ENCODE measurements at regions not wholly inside any gene's neighbourhood (a gene's known extent, or its start where the extent isn't known, plus 50 kb on each side); places are given as distances from the start of the nearest gene placed in this dataset.

DNA sequence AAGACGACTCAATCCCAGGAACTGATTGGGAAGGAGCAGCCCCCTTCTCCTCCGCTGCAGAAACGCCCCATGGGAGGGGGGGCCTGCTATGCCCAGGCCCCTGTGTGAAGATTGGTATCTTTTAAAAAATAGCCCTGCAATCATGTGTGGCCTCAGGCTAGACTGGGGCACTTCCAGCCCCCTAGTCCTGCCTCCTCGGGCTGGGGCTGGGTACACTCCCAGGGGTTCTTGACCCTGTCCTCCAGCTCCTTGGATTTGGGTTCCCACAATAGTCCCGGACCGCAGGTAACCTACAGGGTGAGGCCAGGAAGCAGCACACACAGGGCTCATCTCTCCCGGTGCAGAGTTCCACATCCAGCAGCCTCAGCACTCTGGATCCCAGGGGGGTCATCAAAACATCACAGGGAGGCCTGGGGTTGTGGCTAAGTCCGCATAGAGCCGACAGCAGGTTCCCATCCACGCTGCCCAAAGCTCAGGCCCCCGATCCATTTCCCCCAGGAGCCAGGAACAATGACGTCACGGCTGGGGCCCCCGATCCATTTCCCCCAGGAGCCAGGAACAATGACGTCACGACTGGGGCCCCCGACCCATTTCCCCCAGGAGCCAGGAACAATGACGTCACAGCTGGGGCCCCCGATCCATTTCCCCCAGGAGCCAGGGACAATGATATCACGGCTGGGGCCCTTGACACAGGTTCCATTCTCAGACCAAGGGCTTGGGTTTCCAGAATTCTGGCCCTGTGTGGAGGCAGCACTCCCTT is 202.4 kb downstream of the IRF8 start:
- Histone ChIP-seq H3K4me1 (no peaks in the 10 kb centered on the region), H3K9ac (no peak overlapping the region), H4K20me1 (ENCODE audit: low read depth) (no peaks in the 10 kb centered on the region), H3K36me3 (no peaks in the 10 kb centered on the region), H3F3A (ENCODE audit: low read depth) (no peaks in the 10 kb centered on the region), H3K4me2 (no peak overlapping the region), H3K79me2 (ENCODE audit: low read depth) (no peaks in the 10 kb centered on the region), H3K4me3 (no peak overlapping the region), H3K27ac (no peak overlapping the region), H3K27me3 (no peaks in the 10 kb centered on the region), H2AFZ (replicated peaks) (no peak overlapping the region), H3K9me3 (ENCODE audit: low read depth) (no peaks in the 10 kb centered on the region)
- Mint-ChIP-seq H3K27ac (no peak overlapping the region), H3K9me3 (no peaks in the 10 kb centered on the region), H3K4me1 (no peaks in the 10 kb centered on the region), H3K36me3 (no peaks in the 10 kb centered on the region), H3K27me3 (ENCODE audit: insufficient read depth, low read depth) (peaks cover 26% of the 10 kb centered on the region), H3K4me3 (no peak overlapping the region)
- DNase-seq (ENCODE audit: low spot score), result no peak
- TF ChIP-seq, protein P1, sequence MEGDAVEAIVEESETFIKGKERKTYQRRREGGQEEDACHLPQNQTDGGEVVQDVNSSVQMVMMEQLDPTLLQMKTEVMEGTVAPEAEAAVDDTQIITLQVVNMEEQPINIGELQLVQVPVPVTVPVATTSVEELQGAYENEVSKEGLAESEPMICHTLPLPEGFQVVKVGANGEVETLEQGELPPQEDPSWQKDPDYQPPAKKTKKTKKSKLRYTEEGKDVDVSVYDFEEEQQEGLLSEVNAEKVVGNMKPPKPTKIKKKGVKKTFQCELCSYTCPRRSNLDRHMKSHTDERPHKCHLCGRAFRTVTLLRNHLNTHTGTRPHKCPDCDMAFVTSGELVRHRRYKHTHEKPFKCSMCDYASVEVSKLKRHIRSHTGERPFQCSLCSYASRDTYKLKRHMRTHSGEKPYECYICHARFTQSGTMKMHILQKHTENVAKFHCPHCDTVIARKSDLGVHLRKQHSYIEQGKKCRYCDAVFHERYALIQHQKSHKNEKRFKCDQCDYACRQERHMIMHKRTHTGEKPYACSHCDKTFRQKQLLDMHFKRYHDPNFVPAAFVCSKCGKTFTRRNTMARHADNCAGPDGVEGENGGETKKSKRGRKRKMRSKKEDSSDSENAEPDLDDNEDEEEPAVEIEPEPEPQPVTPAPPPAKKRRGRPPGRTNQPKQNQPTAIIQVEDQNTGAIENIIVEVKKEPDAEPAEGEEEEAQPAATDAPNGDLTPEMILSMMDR (IDR thresholded peaks at IDR 0.05), result no peak
- no peak for TF ChIP-seq EZH2phosphoT487 (IDR thresholded peaks at IDR 0.05)
- no peak for TF ChIP-seq EZH2 (IDR thresholded peaks at IDR 0.05)

DNA sequence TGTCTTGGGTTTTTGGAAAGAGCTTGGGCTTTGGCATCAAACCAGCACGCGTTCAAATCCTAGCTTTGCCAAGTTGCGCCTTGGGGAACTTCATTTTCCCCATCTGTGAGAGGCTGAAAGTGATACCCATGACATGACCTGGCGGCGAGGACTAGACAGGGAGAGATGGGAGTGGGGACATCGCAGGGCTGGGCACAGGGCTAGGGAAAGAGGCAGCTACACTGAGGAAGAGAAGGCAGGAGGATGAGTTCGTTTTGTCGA is 202.9 kb downstream of the IRF8 start:
- H3K79me2 ChIP-seq (ENCODE audit: low read depth), result no peaks in the 10 kb centered on the region
- H3K36me3 Mint-ChIP-seq, result no peaks in the 10 kb centered on the region
- no peaks in the 10 kb centered on the region for H3K9me3 Mint-ChIP-seq
- no peak for DNase-seq (ENCODE audit: low spot score)
- H3K4me1 ChIP-seq, result no peaks in the 10 kb centered on the region
- H3K4me1 Mint-ChIP-seq, result no peaks in the 10 kb centered on the region
- H3K27me3 ChIP-seq, result no peaks in the 10 kb centered on the region
- no peak overlapping the region for H3K4me2 ChIP-seq
- H3K4me3 ChIP-seq, result no peak overlapping the region
- no peaks in the 10 kb centered on the region for H3K9me3 ChIP-seq (ENCODE audit: low read depth)
- TF ChIP-seq EZH2 (IDR thresholded peaks at IDR 0.05) (no peak), EZH2phosphoT487 (IDR thresholded peaks at IDR 0.05) (no peak)
- TF ChIP-seq, protein P1 (IDR thresholded peaks at IDR 0.05), result no peak
- H3K9ac ChIP-seq, result no peak overlapping the region
- no peak overlapping the region for H3K27ac Mint-ChIP-seq
- no peaks in the 10 kb centered on the region for H3K36me3 ChIP-seq
- no peaks in the 10 kb centered on the region for H4K20me1 ChIP-seq (ENCODE audit: low read depth)
- no peak overlapping the region for H2AFZ ChIP-seq (replicated peaks)
- peaks cover 23% of the 10 kb centered on the region for H3K27me3 Mint-ChIP-seq (ENCODE audit: insufficient read depth, low read depth)
- H3K4me3 Mint-ChIP-seq, result no peak overlapping the region
- H3F3A ChIP-seq (ENCODE audit: low read depth), result no peaks in the 10 kb centered on the region
- H3K27ac ChIP-seq, result no peak overlapping the region

DNA sequence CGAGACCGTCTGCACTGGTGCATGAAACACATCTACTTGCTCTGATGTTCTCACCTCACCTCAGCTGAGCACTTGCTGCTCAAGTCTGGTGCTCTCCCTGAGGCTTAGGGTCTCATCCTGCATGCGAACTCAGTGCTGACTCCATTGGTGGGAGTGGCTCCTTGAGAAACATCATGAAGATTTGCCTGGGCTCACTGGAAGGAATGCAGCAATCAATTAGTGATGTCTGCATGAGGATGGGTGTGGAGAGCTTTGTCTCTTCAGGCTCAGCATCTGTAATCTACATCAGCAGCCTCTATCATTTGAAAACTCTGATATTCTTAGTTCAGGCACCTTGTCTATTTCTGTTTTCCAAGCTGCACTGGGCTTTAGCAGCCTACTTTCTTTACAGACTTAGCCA is 204.4 kb downstream of the IRF8 start:
- H2AFZ ChIP-seq (replicated peaks), result no peak overlapping the region
- Mint-ChIP-seq H3K4me1 (no peaks in the 10 kb centered on the region), H3K36me3 (no peaks in the 10 kb centered on the region), H3K4me3 (no peak overlapping the region), H3K9me3 (no peaks in the 10 kb centered on the region), H3K27ac (no peak overlapping the region), H3K27me3 (ENCODE audit: insufficient read depth, low read depth) (peaks cover 23% of the 10 kb centered on the region)
- no peak overlapping the region for H3K4me2 ChIP-seq
- no peak for DNase-seq (ENCODE audit: low spot score)
- H3K79me2 ChIP-seq (ENCODE audit: low read depth), result no peaks in the 10 kb centered on the region
- no peak overlapping the region for H3K4me3 ChIP-seq
- H3K9me3 ChIP-seq (ENCODE audit: low read depth), result no peaks in the 10 kb centered on the region
- H3F3A ChIP-seq (ENCODE audit: low read depth), result peaks cover 9% of the 10 kb centered on the region
- no peaks in the 10 kb centered on the region for H4K20me1 ChIP-seq (ENCODE audit: low read depth)
- H3K36me3 ChIP-seq, result no peaks in the 10 kb centered on the region
- H3K9ac ChIP-seq, result no peak overlapping the region
- no peak overlapping the region for H3K27ac ChIP-seq
- no peaks in the 10 kb centered on the region for H3K4me1 ChIP-seq
- TF ChIP-seq, protein P1 (IDR thresholded peaks at IDR 0.05), result no peak
- TF ChIP-seq EZH2phosphoT487 (IDR thresholded peaks at IDR 0.05), result no peak
- TF ChIP-seq EZH2 (IDR thresholded peaks at IDR 0.05), result no peak
- no peaks in the 10 kb centered on the region for H3K27me3 ChIP-seq

All from neural progenitor cell (in vitro differentiated cells).